HL-60/S4 treated with retinoic acid at 250 ng/mL for 4 days and 3 days (cell line): ENCODE measurements at regions not wholly inside any gene's neighbourhood (a gene's known extent, or its start where the extent isn't known, plus 50 kb on each side); places are given as distances from the start of the nearest gene placed in this dataset.

Source experiments
- in situ Hi-C: fragments of 300-500 bp; cut with MboI; formaldehyde crosslinking; loops from 2 replicates; pipeline ENCODE4 v1.7.0; 2022; ENCODE audit warnings: low sequenced_read_pairs

- in situ Hi-C loops = no loop called here
Measured at GRCh38 chr6:144641286-144641685, 356.2 kb downstream of the UTRN start.

GRCh38 chr6:144644776-144645175 lies 359.6 kb downstream of the UTRN start:
- in situ Hi-C loops = no loop called here

- in situ Hi-C loops = no loop called here
Measured at GRCh38 chr6:144646093-144647056, 361.2 kb downstream of the UTRN start.

- in situ Hi-C loops = no loop called here
Measured at GRCh38 chr6:144647406-144647964, 362.4 kb downstream of the UTRN start.

- in situ Hi-C loops = no loop called here
Measured at GRCh38 chr6:144647971-144648651, 363.0 kb downstream of the UTRN start.

- in situ Hi-C loops = no loop called here
Measured at GRCh38 chr6:144649085-144649484, 363.9 kb downstream of the UTRN start.

GRCh38 chr6:144651234-144651633 lies 366.1 kb downstream of the UTRN start:
- in situ Hi-C loops = no loop called here

GRCh38 chr6:144652292-144652891 lies 367.3 kb downstream of the UTRN start:
- in situ Hi-C loops = no loop called here

- in situ Hi-C loops = no loop called here
Measured at GRCh38 chr6:144653885-144654505, 368.9 kb downstream of the UTRN start.

- in situ Hi-C loops = no loop called here
Measured at GRCh38 chr6:144654506-144654905, 369.4 kb downstream of the UTRN start.

- in situ Hi-C loops = no loop called here
Measured at GRCh38 chr6:144655376-144655775, 370.2 kb downstream of the UTRN start.

GRCh38 chr6:144657691-144658090 lies 372.6 kb downstream of the UTRN start:
- in situ Hi-C loops = no loop called here

- in situ Hi-C loops = no loop called here
Measured at GRCh38 chr6:144659202-144660182, 374.4 kb downstream of the UTRN start.

GRCh38 chr6:144660561-144661115 lies 375.5 kb downstream of the UTRN start:
- in situ Hi-C loops = no loop called here

- in situ Hi-C loops = no loop called here
Measured at GRCh38 chr6:144661116-144661806, 376.1 kb downstream of the UTRN start.

- in situ Hi-C loops = no loop called here
Measured at GRCh38 chr6:144662812-144663365, 377.8 kb downstream of the UTRN start.

- in situ Hi-C loops = no loop called here
Measured at GRCh38 chr6:144664281-144664680, 379.1 kb downstream of the UTRN start.

- in situ Hi-C loops = no loop called here
Measured at GRCh38 chr6:144664947-144665346, 379.8 kb downstream of the UTRN start.
